ENCODE measurements at regions not wholly inside any gene's neighbourhood (a gene's known extent, or its start where the extent isn't known, plus 50 kb on each side); places are given as distances from the start of the nearest gene placed in this dataset.

DNA sequence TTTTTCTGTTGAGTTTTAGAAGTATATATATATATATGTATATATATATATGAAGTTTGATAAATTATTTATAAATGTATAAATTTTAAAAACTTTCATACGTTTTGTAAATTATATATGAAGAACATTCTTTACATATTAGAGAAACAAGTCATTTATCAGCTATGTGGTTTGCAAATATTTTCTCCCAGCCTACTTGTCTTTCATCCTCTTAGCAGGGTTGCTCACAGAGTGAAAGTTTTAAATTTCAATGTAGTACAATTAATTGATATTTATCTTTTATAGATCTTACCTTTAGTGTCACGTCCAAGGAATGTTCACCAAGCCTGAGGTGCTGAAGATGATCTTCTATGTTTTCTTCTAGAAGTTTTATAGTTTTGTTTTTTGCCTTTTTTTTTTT lies 78.3 kb upstream of the HS6ST1 start:
- TF ChIP-seq CTCF (IDR thresholded peaks at IDR 0.05) = no peak
- TF ChIP-seq POLR2A (IDR thresholded peaks at IDR 0.05) = no peak

Measured in thyroid gland (tissue), 4 donors.